DND-41 (cell line): ENCODE measurements at regions not wholly inside any gene's neighbourhood (a gene's known extent, or its start where the extent isn't known, plus 50 kb on each side); places are given as distances from the start of the nearest gene placed in this dataset.

Experiments
- ATAC-seq: fragments of 200-7000 bp; cut with Tn5 transposase; 3 replicates; pipeline ENCODE4 v1.9.1; 2021; ENCODE audit warnings: low read depth; ENCODE audit not compliant: insufficient read depth
- DNase-seq: peaks from one replicate; pipeline ENCODE4 v3.0.0-alpha.2; 2020
- H2AFZ ChIP-seq: 2 replicates; pipeline ENCODE4 v1.6.0; 2012; ENCODE audit warnings: low read depth, low read length
- H3K27ac ChIP-seq: 2 replicates; pipeline ENCODE4 v1.5.1; 2012; ENCODE audit warnings: low read length, inconsistent platforms
- H3K27me3 ChIP-seq: fragments of 200-600 bp; sonication (generic); 2 replicates; pipeline ENCODE4 v1.6.0; 2012; ENCODE audit warnings: low read length, mild to moderate bottlenecking, inconsistent platforms; ENCODE audit not compliant: insufficient read depth, poor library complexity
- H3K36me3 ChIP-seq: 2 replicates; pipeline ENCODE4 v1.5.1; 2012; ENCODE audit warnings: low read length, inconsistent platforms; ENCODE audit not compliant: insufficient read depth
- H3K4me1 ChIP-seq: 2 replicates; pipeline ENCODE4 v1.5.1; 2012; ENCODE audit warnings: mild to moderate bottlenecking, low read length; ENCODE audit not compliant: insufficient read depth
- H3K4me2 ChIP-seq: 2 replicates; pipeline ENCODE4 v1.6.0; 2012; ENCODE audit warnings: mild to moderate bottlenecking, moderate library complexity, low read length, inconsistent platforms; ENCODE audit not compliant: insufficient read depth
- H3K4me3 ChIP-seq, 2 experiments: fragments of 200-600 bp in 1 of 2; shearing (Covaris generic) in 1 of 2; 2 replicates each; pipeline ENCODE4 v1.5.1; 2012 to 2016; ENCODE audit warnings: inconsistent platforms in 2 of 2, low read length in 2 of 2, mild to moderate bottlenecking in 2 of 2, low read depth in 1 of 2, moderate library complexity in 1 of 2
- H3K79me2 ChIP-seq: 2 replicates; pipeline ENCODE4 v1.6.0; 2012; ENCODE audit warnings: low read length, inconsistent platforms; ENCODE audit not compliant: insufficient read depth
- H3K9ac ChIP-seq: 2 replicates; pipeline ENCODE4 v1.6.0; 2012; ENCODE audit warnings: low read depth, mild to moderate bottlenecking, inconsistent platforms, low read length, moderate library complexity
- H3K9me3 ChIP-seq: 2 replicates; pipeline ENCODE4 v1.5.1; 2012; ENCODE audit warnings: low read length, moderate library complexity, mild to moderate bottlenecking, inconsistent platforms; ENCODE audit not compliant: insufficient read depth, severe bottlenecking
- H4K20me1 ChIP-seq: 2 replicates; pipeline ENCODE4 v1.6.0; 2012; ENCODE audit warnings: low read length; ENCODE audit not compliant: insufficient read depth
- CTCF ChIP-seq: IDR thresholded peaks from 2 replicates; pipeline ENCODE4 v1.5.1; 2012; ENCODE audit warnings: borderline replicate concordance, low read length, moderate library complexity, mild to moderate bottlenecking; ENCODE audit not compliant: poor library complexity, severe bottlenecking; ENCODE audit errors: extremely low read depth
- EZH2 ChIP-seq: IDR thresholded peaks from 3 replicates; pipeline ENCODE4 v1.6.1; 2012; ENCODE audit warnings: borderline replicate concordance, low read depth, mild to moderate bottlenecking, moderate library complexity, low read length, inconsistent platforms; ENCODE audit not compliant: severe bottlenecking

GRCh38 chr10:47091421-47091820 is 180.2 kb downstream of the PTPN20 start:
- Histone ChIP-seq H3K4me1 (peaks cover 15% of the 10 kb centered on the region), H2AFZ (no peak overlapping the region), H3K27me3 (no peaks in the 10 kb centered on the region)

GRCh38 chr10:47092376-47092775 is 181.1 kb downstream of the PTPN20 start:
- no peaks in the 10 kb centered on the region for H3K27me3 ChIP-seq
- TF ChIP-seq EZH2 = no peak
- no peaks in the 10 kb centered on the region for H4K20me1 ChIP-seq
- no peak for DNase-seq
- no peaks in the 10 kb centered on the region for H3K79me2 ChIP-seq
- H3K27ac ChIP-seq = no peak overlapping the region
- no peak overlapping the region for H2AFZ ChIP-seq
- H3K4me2 ChIP-seq = no peak overlapping the region
- H3K9ac ChIP-seq = no peak overlapping the region
- no peaks in the 10 kb centered on the region for H3K9me3 ChIP-seq
- H3K4me1 ChIP-seq = peaks cover 15% of the 10 kb centered on the region
- ATAC-seq = no peak
- H3K36me3 ChIP-seq = no peaks in the 10 kb centered on the region
- H3K4me3 ChIP-seq = no peak overlapping the region

More at GRCh38 chr10:47091421-47091820, 180.2 kb downstream of the PTPN20 start:
- H3K27ac ChIP-seq = no peak overlapping the region
- H3K4me2 ChIP-seq = no peak overlapping the region
- no peaks in the 10 kb centered on the region for H3K36me3 ChIP-seq
- ATAC-seq (no peak), DNase-seq (no peak)
- no peaks in the 10 kb centered on the region for H4K20me1 ChIP-seq
- no peak for TF ChIP-seq EZH2
- TF ChIP-seq CTCF = no peak
- H3K4me3 ChIP-seq = no peak overlapping the region
- no peaks in the 10 kb centered on the region for H3K79me2 ChIP-seq
- H3K9ac ChIP-seq = no peak overlapping the region
- no peaks in the 10 kb centered on the region for H3K9me3 ChIP-seq

- no peak for ATAC-seq
- no peak for TF ChIP-seq EZH2
- no peak for TF ChIP-seq CTCF
Observed at GRCh38 chr10:47092831-47093230, 181.6 kb downstream of the PTPN20 start.

GRCh38 chr10:47094126-47094525 is 182.9 kb downstream of the PTPN20 start:
- no peak for ATAC-seq
- no peaks in the 10 kb centered on the region for H3K27me3 ChIP-seq
- no peaks in the 10 kb centered on the region for H3K4me1 ChIP-seq
- TF ChIP-seq CTCF = no peak
- no peak for TF ChIP-seq EZH2
- no peak for DNase-seq
- H3K9ac ChIP-seq = no peak overlapping the region
- H3K27ac ChIP-seq = no peak overlapping the region
- no peaks in the 10 kb centered on the region for H3K9me3 ChIP-seq
- no peaks in the 10 kb centered on the region for H3K36me3 ChIP-seq
- H3K4me2 ChIP-seq = no peak overlapping the region
- H3K79me2 ChIP-seq = no peaks in the 10 kb centered on the region
- H3K4me3 ChIP-seq = no peak overlapping the region
- H4K20me1 ChIP-seq = no peaks in the 10 kb centered on the region
- H2AFZ ChIP-seq = no peak overlapping the region

More at GRCh38 chr10:47092831-47093230, 181.6 kb downstream of the PTPN20 start:
- peaks cover 10% of the 10 kb centered on the region for H3K4me1 ChIP-seq
- no peak overlapping the region for H3K4me2 ChIP-seq
- H4K20me1 ChIP-seq = no peaks in the 10 kb centered on the region
- H3K9ac ChIP-seq = no peak overlapping the region
- no peak overlapping the region for H3K27ac ChIP-seq
- no peak overlapping the region for H2AFZ ChIP-seq
- H3K9me3 ChIP-seq = no peaks in the 10 kb centered on the region
- no peaks in the 10 kb centered on the region for H3K36me3 ChIP-seq
- H3K27me3 ChIP-seq = no peaks in the 10 kb centered on the region
- no peaks in the 10 kb centered on the region for H3K79me2 ChIP-seq
- no peak overlapping the region for H3K4me3 ChIP-seq
- no peak for DNase-seq
